ENCODE measurements at regions not wholly inside any gene's neighbourhood (a gene's known extent, or its start where the extent isn't known, plus 50 kb on each side); places are given as distances from the start of the nearest gene placed in this dataset.

DNA sequence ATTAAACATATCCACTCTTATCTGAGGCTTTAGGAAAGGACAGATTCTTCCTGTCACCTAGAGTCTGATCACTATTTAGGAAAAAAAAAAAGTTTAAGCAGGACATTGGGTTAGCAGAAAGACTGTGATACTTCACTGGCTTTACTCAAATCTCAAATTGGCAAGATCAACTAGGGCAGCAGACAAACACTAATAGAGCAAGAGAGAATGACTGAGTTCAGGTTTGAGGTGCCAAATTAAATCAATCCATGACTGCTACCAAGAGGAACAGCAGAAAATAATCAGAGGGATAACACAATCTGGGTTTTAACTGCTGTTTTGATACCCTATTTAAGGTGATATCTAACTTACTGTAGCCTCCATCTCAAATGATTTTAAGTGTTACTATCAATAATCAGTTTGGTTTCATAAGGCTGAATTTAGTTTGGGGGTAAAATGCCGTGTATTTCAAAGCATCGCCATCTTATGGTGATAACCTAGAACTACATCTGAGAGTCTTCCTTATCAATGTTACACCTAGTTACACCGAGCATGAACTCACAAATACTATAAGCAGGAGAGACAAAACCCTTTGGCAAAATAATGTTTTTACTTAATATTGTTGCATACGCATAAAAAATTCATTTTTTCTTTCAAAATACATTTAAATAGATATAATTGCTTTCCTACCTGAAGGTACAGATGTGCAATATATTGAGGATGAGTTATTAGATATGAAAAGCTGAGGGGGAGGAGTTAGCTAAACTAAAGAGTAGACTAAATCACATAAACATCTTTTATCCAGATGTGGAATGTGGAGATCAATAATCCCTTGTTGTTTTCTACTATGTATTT is 286.4 kb upstream of the CDH12 start:
- TF ChIP-seq REST (IDR thresholded peaks at IDR 0.05; ENCODE audit: insufficient read depth in 1 of 2, low read depth in 2 of 2, low read length in 2 of 2) = no peak
- TF ChIP-seq POLR2AphosphoS5 (IDR thresholded peaks at IDR 0.05; ENCODE audit: low read depth, low read length) = no peak

All from PFSK-1 (cell line).